HCEC 1CT (cell line): ENCODE measurements at regions not wholly inside any gene's neighbourhood (a gene's known extent, or its start where the extent isn't known, plus 50 kb on each side); places are given as distances from the start of the nearest gene placed in this dataset.

Source experiments
- DNase-seq: peaks from one replicate; pipeline ENCODE4 v3.0.0-alpha.2; 2017

GRCh38 chr2:64322433-64322832 is 131.5 kb upstream of the LGALSL start:
- no peak for DNase-seq

DNA sequence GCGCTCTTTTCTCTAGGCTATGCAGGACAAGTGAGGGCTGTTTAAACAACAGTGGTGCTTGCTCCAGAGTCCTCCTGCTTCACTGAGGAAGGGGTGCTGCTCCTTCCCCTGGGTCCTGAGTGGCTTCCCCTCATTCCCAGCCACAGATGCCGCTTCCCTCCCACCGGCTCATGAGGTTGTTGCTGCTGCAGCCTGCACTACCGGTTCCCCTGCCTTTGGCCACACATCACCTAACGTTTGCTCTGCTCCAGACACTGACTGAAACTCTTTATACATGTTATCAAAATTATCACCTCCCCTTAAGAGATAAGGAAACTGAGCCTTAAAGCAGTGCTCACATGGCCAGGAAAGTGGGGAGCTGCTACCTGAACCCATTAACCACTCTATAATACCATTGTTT is 130.8 kb upstream of the LGALSL start:
- DNase-seq = no peak

DNA sequence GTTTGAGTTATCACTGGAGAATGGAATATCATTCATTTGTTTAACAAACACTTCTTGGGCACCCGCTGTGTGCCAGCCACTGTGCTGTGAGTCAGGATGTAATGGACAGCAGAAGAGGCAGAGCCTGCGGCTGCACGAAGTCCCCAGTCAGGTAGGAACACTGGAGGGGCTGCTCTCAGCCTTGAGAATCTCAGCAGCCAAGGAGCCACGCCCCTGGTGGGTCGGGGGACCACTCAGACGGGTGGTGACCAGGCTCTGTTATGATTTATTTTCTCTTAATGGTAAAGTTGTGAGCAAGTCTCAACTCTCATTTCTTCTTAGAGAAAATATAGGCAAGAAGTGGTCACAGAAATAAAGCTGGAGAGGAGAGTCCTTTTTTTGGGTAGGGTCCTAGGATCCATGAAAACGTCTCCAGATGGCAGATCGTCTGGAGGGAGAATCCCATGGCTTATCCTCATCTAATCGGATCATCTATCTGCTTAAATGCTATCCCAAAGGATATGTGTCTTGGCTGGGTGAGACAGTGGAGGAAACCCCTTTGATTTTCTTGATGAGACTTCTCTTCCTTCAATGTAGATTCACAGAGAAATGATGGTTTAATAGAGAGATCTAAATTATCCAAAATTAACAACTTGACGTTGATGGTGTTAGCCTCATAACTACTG is 129.1 kb upstream of the LGALSL start:
- no peak for DNase-seq

DNA sequence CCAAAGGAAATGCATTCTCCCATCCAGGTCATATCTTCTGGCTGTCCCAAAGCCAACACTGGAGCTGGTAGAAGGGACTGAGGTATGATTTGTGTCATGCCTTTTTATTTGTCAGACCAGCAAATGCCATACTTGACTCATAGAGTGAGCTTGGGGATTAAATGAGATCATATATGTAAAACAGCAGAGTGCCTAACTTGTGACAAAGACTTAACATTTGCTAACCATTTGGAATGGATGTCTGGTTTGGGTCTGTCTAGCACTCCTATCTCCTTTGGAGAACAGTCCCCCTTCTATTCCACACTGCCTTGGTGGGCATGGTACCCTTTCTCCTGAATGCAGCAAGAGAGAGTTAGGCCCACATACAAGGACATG is 128.5 kb upstream of the LGALSL start:
- DNase-seq = no peak

- no peak for DNase-seq
Measured at GRCh38 chr2:64325852-64326577, 127.9 kb upstream of the LGALSL start.

DNA sequence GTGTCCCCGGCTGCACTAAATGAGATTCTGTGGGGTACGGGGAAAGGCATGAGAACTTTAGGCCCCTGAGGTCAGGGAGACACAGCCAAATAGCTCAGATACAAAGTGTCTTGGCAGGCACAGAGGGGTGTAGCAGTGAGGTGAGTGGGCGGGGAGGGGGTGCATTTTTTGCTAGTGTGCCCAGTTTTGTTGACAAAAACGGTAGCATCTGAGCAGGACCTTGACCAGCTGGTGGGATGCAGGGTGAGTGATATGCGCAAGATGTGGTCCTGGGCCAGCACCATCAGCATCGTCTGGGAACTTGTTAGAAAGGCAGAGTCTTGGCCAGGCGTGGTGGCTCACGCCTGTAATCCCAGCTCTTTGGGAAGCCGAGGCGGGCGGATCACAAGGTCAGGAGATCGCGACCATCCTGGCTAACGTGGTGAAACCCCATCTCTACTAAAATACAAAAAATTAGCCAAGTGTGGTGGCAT is 127.3 kb upstream of the LGALSL start:
- DNase-seq = no peak

DNA sequence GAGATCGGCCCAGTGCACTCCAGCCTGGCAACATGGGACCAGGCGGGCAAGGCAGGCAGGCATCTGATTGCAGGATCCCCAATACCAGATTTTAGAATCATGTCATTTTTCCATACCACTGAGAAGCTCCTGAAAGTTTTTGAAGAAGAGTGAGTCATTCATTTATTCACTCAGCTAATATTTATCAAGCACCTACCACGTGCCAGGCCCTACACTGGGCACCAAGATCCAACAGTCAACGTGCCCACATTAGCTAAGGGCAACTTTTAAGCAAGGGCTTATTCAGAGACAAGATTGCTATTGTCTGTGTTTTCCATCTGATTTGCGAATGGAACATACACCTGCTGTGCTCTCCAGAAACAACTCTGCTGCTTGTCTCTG is 126.8 kb upstream of the LGALSL start:
- DNase-seq = no peak

DNA sequence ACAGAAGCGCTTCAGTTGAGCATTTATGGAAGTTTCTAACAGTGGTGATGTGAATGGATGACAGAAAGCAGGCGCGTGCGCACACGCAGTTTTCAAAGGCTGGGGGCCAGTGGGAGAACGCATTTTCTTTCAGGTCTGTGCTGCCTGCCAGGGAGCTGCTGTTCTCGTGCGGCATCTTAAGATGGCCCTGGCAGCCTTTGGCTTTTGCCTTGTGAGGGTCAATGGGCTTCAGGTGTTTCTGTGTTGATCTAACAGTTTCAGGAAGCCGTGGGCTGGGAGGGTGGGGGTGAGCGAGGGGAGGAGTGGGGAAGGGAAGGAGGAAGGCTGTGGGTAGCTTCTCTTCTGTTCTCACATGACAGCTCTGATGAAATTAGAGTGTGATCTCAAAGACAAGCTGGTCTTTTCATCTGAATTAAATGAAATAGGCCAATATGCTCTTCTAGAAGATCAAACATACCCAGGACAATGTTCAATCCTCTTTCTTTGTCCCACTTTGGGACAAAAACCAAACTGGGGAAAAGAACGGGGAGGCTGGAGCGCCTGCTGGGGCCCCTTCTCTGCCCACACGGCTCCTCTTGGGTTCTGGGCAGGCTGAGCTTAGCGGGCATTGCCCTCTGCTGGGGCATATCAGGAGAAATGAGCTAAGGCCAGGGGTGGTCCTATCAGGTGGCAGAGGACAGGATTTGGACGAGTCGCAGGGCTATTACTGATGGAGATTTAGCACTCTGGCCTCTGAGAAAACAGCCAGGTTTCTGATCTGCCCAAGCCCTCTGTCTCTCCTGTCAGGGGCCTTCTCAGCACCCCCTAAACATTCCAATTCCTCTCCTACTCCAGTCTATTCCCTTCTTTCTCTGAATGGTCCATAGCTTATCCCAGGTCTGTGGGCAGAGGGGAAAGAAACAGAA is 126.2 kb upstream of the LGALSL start:
- DNase-seq = no peak

- no peak for DNase-seq
Measured at GRCh38 chr2:64328415-64328722, 125.6 kb upstream of the LGALSL start.

DNA sequence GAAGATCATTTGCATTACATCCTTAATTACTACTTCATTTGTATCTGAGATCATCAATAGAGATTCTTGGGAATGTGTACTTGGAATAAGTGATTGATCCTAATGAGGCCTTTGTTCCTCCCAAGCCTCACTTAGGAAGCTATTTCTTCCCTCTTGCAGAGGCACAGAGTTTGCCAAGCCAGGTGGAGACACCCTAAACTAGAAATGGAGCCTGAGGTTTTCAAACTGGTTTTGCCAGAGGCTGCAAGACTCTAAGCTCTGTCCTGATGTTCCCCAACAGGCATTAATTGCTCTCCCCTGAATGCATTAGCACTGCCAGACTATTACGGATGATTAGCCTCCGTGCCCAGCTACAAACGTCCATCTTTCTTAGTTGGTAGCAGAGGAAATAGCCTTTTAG is 125.2 kb upstream of the LGALSL start:
- no peak for DNase-seq

GRCh38 chr2:64329848-64330247 is 124.1 kb upstream of the LGALSL start:
- no peak for DNase-seq

DNA sequence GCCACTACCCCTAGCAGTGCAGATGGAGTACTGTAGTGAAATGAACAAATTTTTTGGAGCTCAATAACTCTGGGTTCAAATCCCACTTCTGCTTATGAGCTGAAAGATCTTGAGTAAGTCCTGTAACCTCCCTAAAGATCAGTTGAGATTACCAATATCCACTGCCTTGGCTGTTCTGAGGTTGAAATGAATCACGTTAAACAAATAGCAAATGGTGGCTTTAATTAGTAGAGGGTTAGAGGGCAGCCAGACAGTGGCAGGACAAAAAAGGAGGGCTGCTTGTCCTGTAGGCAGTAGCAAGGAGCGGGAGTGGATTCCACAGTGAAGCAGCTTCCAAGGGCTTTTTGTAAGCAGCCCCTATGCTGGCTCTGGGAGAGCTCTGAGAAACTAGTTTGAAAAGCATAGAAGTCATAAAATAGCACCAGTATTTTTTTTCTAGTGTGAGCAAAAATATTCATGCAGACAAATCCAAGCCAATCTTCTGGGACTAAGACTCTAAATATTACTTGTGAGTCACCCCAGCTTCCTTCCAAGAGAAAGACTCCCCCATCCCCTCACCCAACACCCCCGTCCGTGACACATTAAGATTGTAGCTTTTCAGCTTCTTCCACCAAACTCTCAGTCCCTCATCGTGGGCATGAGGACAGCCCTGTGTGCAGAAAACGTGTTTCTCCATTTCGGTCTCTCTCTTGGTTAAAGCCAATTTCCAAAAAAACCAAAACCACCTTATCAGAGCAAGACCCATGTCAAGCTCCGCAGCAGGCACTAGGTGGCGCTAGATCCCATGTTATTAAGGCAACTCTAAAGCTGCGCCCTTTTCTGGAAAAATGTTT is 123.5 kb upstream of the LGALSL start:
- DNase-seq = peak; percentile 78

DNA sequence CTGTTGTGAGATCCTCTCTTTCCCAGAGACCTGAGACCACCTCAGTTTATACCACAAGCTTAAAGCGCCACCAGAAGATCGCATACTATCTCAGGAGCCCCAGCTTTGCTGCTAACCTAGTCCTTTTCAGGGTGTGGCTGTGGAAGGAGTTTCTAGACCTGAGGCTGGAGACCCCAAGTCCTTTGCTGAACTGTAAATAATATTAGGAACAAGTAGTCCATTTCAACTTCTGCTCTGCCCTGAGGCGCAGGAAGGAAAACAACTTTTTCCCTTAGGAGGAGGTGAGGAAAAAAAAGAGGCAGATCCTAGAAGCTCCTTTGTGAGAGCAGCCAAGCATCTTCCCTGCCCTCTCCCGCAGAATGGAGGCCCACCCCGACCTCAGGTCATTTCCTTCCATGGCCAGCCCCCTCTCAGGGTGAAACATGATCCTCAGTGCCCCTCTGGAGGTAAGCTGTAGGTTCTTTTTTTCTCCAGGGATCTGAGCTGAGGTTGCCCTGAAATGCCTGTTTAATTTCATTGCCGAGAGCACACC is 122.8 kb upstream of the LGALSL start:
- DNase-seq = no peak

- DNase-seq = no peak
Measured at GRCh38 chr2:64331849-64332699, 121.9 kb upstream of the LGALSL start.

- no peak for DNase-seq
Measured at GRCh38 chr2:64336171-64336570, 117.8 kb upstream of the LGALSL start.

DNA sequence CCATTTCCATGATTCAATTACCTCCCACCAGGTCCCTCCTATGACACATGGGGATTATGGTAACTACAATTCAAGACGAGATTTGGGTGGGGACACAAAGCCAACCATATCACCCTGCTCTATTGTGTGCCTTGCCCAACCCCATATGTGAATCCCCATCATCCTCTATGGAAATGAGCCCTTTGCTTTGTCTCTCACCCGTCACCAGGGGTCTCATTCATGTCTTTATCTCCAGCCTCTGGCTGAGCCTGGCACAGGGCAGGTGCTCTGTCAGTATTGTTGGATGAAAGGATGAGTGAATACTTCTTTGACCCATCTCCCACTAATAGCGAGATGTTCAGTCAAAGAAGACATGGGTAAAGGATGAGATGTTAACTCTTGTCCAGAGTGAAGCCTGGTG is 116.6 kb upstream of the LGALSL start:
- no peak for DNase-seq

DNA sequence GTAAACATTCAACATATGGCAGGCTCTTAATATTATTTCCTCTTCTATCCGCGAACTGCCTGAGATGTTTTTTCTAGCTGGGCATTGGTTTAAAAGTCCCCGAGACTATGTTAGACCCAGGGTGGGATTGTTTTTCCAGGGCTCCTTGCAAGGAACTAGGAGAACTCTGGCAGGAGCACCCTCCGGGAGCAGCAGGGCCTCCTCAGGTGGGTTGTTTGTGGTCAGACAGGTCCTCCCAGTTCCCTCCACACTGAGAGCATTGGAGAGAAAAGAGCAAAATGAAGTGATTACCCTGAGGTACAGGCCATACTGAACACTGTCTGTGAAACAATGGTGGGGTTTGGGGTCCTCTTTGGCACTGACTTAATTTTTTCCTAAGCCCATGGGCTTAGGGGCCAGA is 115.9 kb upstream of the LGALSL start:
- DNase-seq = no peak

DNA sequence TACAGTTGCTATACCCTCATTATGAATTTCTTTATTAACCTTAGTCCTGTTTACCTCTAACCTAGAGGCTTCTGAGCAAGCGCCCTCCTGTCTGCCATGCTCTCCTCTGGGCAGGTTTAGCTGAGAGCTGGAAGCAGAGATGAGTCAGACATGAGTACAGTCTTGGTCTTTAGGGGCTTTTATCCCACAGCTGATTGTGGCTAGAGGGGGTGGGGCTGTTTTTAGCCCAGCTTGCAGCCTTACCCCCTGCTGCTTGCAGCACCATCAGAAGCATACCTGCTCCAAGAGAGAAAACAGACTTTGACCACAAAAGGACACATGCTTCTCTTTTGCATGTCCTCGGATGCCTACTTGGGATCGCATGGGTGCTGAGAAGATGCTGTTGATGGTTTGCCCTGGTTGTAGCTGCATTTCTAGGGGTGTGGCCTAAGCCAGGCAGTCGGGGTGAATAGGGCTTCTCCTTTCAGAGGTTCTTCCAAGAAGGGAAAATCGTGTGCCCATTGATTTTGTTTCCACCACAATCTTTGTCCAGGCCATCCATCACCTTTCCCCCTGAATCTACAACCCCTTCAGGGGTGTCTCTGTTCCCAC is 115.0 kb upstream of the LGALSL start:
- DNase-seq = no peak

- DNase-seq = no peak
Measured at GRCh38 chr2:64341461-64341860, 112.5 kb upstream of the LGALSL start.

- no peak for DNase-seq
Measured at GRCh38 chr2:64342195-64343099, 111.5 kb upstream of the LGALSL start.
